Uterus (tissue), 2 donors: ENCODE measurements at regions not wholly inside any gene's neighbourhood (a gene's known extent, or its start where the extent isn't known, plus 50 kb on each side); places are given as distances from the start of the nearest gene placed in this dataset.

ENCODE experiments used
- CTCF ChIP-seq, 4 experiments: fragments of 200-600 bp in 2 of 4; fragments of 450-650 bp in 2 of 4; sonication (generic) in 2 of 4; IDR thresholded peaks; one replicate each; pipeline ENCODE4 v1.5.1; 2016 to 2019; ENCODE audit warnings: antibody characterized with exemption in 4 of 4, mild to moderate bottlenecking in 2 of 4, moderate library complexity in 1 of 4
- POLR2A ChIP-seq, 2 donors: fragments of 450-650 bp; IDR thresholded peaks; one replicate each; pipeline ENCODE4 v1.6.1; 2016; ENCODE audit warnings: antibody characterized with exemption in 2 of 2, mild to moderate bottlenecking in 1 of 2, moderate library complexity in 1 of 2

DNA sequence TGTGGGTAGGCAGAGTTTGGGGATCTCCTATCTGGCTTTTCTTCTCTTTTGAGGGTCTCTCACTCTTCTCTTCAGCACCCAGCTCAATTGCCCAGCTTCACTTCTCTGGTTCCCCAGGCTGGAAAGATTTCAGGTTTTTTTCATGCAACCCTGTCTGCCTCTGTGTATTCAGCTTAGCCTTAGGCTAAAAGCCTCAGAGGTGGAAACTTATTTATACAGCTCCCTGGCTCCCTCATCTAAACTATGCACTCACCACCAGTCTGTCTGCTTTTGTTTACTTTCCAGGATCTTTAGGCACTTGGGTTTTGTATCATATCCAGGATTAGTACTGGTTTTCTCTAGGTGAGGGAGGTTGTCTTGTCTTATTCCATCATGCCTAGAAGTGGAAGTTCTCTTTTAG, 540.2 kb upstream of the TRPC7 start:
- TF ChIP-seq CTCF (IDR thresholded peaks at IDR 0.05), result no peak
- TF ChIP-seq POLR2A (IDR thresholded peaks at IDR 0.05), result no peak
